T-helper 17 cell (primary cell): ENCODE measurements at regions not wholly inside any gene's neighbourhood (a gene's known extent, or its start where the extent isn't known, plus 50 kb on each side); places are given as distances from the start of the nearest gene placed in this dataset.

Experiments used
- ATAC-seq: fragments of 150-1000 bp; cut with Tn5 transposase; 2 replicates; pipeline ENCODE4 v1.10.0; 2021; ENCODE audit warnings: mild to moderate bottlenecking, moderate library complexity
- DNase-seq, 3 donors: peaks; one replicate each; pipeline versions ENCODE4 v3.0.0 to v3.0.0-alpha.2; 2020 to 2021
- H3K9me3 ChIP-seq: one replicate; pipeline ENCODE4 v1.7.0; 2013; ENCODE audit warnings: low read length, mild to moderate bottlenecking; ENCODE audit not compliant: control insufficient read depth, poor library complexity, severe bottlenecking
- H3K27ac Mint-ChIP-seq: one replicate; pipeline ENCODE4 v1.8.0; 2022; ENCODE audit warnings: mild to moderate bottlenecking, moderate library complexity, mixed read lengths
- H3K27me3 Mint-ChIP-seq: one replicate; pipeline ENCODE4 v1.8.0; 2022; ENCODE audit warnings: mixed read lengths
- H3K36me3 Mint-ChIP-seq: one replicate; pipeline ENCODE4 v1.8.0; 2022; ENCODE audit warnings: low read depth, mixed read lengths
- H3K4me1 Mint-ChIP-seq: one replicate; pipeline ENCODE4 v1.8.0; 2022; ENCODE audit warnings: mild to moderate bottlenecking, mixed read lengths
- H3K4me3 Mint-ChIP-seq: one replicate; pipeline ENCODE4 v1.8.0; 2022; ENCODE audit warnings: mild to moderate bottlenecking, moderate library complexity, mixed read lengths

DNA sequence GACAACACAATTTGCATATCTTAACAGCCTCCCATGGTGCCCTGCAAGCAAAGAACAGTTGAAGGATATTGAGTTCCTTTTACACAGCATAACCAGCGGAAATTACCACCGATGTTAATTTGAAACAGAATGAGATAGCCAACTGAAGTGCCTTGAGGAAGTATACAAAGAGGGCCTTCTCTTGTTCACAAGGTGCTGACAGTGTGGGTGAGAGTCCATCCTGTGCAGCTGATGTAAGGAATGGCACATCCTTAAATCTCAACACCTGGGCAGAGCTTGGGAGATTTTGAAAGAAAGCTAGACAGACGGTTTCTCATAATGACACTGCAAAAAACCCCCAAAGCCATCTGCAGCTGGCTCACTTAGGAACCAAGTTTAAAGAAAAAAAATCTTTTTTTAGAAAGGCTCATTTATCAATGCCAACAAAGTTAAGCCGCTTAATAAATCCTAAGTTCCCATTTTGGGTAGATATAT lies 818.6 kb downstream of the KCNJ2 start:
- Mint-ChIP-seq H3K36me3 (no peaks in the 10 kb centered on the region), H3K27ac (no peak overlapping the region), H3K4me1 (no peaks in the 10 kb centered on the region), H3K27me3 (no peaks in the 10 kb centered on the region), H3K4me3 (no peak overlapping the region)
- no peaks in the 10 kb centered on the region for H3K9me3 ChIP-seq
- DNase-seq (no peak), ATAC-seq (no peak)

DNA sequence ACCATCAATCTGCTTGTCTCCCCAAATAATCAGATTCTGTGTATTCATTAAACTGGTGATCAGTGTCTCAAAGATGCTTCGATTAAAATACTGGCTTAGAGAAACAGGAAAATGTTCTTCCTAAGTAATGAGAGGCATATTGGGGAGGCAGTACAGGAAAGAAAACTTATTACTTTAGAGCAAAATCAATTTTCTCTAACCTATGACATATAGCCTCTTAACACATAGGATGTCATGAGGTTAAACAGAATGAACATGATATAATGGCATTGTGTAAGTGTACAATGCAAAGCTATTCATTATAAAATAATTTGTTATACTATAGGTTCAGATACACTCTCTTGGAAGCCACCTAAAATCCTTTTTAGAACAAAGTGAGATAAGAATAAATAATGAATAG lies 819.3 kb downstream of the KCNJ2 start:
- H3K4me3 Mint-ChIP-seq, result no peak overlapping the region
- no peaks in the 10 kb centered on the region for H3K9me3 ChIP-seq
- H3K27ac Mint-ChIP-seq, result no peak overlapping the region
- no peaks in the 10 kb centered on the region for H3K27me3 Mint-ChIP-seq
- ATAC-seq, result no peak
- H3K4me1 Mint-ChIP-seq, result no peaks in the 10 kb centered on the region
- no peak for DNase-seq
- no peaks in the 10 kb centered on the region for H3K36me3 Mint-ChIP-seq

DNA sequence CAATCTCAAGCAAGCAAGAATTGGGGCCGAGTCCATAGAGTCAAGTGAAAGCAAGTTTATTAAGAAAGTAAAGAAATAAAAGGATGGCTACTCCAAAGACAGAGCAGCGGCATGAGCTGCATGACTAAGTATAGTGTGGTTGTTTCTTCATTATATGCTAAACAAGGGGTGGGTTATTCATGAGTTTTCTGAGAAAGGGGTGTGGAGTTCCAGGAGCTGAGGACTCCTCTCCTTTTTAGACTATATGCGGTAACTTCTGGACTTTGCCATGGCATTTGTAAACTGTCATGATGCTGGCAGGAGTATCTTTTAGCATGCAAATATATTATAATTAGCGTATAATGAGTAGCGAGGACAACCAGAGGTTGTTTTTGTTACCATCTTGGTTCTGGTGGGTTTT lies 819.9 kb downstream of the KCNJ2 start:
- Mint-ChIP-seq H3K27ac (no peak overlapping the region), H3K36me3 (no peaks in the 10 kb centered on the region), H3K27me3 (no peaks in the 10 kb centered on the region), H3K4me1 (no peaks in the 10 kb centered on the region), H3K4me3 (no peak overlapping the region)
- H3K9me3 ChIP-seq, result no peaks in the 10 kb centered on the region
- DNase-seq (no peak), ATAC-seq (no peak)

DNA sequence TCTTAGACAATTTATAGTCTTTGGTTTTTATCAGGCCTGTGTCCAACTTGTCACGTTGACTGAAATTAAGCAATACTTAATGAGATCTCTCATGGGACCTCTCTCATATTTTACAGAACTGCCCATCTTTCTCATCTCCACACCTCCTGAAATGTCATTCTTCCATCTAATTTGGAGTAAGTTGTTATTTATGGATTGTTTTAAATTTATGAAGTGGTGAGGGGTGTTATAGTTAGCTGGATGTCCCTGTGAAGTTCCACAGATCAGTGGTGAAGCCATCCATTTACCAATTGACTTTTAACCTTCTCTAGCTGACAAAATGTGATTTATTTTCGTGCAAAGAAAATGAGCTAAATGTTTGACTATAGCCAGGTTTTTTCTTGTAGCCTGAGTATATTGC lies 824.9 kb downstream of the KCNJ2 start:
- no peak overlapping the region for H3K4me3 Mint-ChIP-seq

DNA sequence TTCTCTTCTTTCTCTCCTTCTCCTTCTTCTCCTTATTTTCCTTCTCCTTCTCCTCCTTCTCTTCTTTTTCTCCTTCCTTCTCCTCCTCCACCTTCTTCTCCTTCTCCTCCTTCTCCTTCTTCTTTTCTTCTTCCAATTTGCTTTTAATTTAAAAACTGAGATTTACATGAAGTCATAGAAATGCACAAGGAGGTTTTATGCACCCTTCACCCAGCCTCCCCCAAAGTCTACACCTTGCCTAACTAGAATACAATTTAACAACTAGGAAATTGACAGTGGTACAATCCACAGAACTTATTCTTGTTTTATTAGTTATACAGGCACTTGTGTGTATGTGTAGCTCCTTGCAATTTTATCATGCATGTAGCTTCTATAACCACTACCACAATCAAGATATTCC lies 826.7 kb downstream of the KCNJ2 start:
- Mint-ChIP-seq H3K27ac (no peak overlapping the region), H3K27me3 (no peaks in the 10 kb centered on the region), H3K4me3 (no peak overlapping the region)

More for the DNA sequence above, 824.9 kb downstream of the KCNJ2 start:
- no peaks in the 10 kb centered on the region for H3K4me1 Mint-ChIP-seq
- no peak overlapping the region for H3K27ac Mint-ChIP-seq
- no peaks in the 10 kb centered on the region for H3K9me3 ChIP-seq
- no peak for ATAC-seq
- H3K27me3 Mint-ChIP-seq, result no peaks in the 10 kb centered on the region
- H3K36me3 Mint-ChIP-seq, result no peaks in the 10 kb centered on the region
- no peak for DNase-seq

DNA sequence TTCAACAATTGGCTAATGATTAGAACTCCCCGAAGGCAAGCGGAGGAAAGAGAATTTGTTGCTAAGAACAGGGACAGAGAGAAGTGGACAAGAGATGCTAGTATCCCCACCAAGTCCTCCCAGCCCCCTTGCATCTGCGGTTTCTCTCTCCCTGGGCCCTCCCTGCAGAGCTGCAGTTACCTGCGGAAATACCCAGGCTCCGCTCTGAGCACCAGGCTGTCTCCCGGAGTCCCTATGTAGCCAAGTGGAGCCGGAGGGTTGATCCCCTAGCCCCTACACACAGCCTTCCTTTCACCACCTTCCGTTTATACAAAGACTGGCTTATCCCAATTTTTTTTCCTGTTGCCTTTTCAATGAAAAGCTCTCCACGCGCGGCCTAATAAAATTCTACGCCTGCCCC lies 834.4 kb downstream of the KCNJ2 start:
- no peak overlapping the region for H3K4me3 Mint-ChIP-seq
- DNase-seq, result no peak
- no peaks in the 10 kb centered on the region for H3K9me3 ChIP-seq
- no peak for ATAC-seq
- no peaks in the 10 kb centered on the region for H3K27me3 Mint-ChIP-seq
- no peak overlapping the region for H3K27ac Mint-ChIP-seq
- no peaks in the 10 kb centered on the region for H3K4me1 Mint-ChIP-seq
- no peaks in the 10 kb centered on the region for H3K36me3 Mint-ChIP-seq

More for the DNA sequence above, 826.7 kb downstream of the KCNJ2 start:
- DNase-seq (no peak), ATAC-seq (no peak)
- H3K9me3 ChIP-seq, result no peaks in the 10 kb centered on the region
- H3K36me3 Mint-ChIP-seq, result no peaks in the 10 kb centered on the region
- H3K4me1 Mint-ChIP-seq, result no peaks in the 10 kb centered on the region

DNA sequence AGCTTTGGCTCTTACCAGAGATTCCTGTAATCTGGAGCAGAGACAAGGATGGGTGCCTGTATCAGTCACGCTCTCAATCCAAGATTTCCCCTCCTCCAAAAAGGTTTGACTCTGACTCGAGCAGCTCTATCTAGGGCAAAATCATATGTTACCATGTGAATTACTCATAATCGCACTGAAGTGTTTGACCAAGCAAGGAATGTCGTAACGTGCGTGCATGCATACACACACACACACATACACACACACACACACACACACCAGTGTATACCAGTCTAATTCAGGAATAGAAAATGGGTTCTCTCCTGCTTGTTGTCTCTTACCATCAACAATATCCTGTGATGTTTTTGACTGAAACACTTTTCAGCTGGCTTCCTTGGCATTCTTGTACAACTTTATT lies 835.1 kb downstream of the KCNJ2 start:
- Mint-ChIP-seq H3K27me3 (no peaks in the 10 kb centered on the region), H3K4me3 (no peak overlapping the region), H3K36me3 (no peaks in the 10 kb centered on the region), H3K27ac (no peak overlapping the region), H3K4me1 (no peaks in the 10 kb centered on the region)
- DNase-seq, result no peak
- no peak for ATAC-seq
- no peaks in the 10 kb centered on the region for H3K9me3 ChIP-seq

DNA sequence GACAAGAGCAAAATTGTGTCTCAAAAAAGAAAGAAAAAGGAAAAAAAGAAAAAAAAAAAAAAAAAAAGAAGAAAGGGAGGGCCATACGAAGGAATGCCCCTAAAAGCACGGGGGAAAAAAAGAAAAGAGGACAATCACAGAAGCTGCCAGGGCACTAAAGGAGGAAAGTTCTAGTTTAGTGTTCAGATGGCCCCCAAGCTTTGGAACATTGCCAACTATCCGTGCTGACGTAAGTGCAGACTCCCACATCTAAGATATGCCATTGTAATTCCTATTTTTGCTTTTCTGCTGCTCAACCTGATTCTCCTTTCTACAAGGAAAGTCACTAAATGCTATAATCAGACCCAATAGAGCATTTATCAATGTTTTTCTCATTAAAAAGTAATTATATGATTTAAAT lies 842.1 kb downstream of the KCNJ2 start:
- Mint-ChIP-seq H3K27me3 (no peaks in the 10 kb centered on the region), H3K27ac (no peak overlapping the region), H3K4me3 (no peak overlapping the region), H3K4me1 (no peaks in the 10 kb centered on the region), H3K36me3 (no peaks in the 10 kb centered on the region)
- ATAC-seq (no peak), DNase-seq (no peak)
- H3K9me3 ChIP-seq, result no peaks in the 10 kb centered on the region

DNA sequence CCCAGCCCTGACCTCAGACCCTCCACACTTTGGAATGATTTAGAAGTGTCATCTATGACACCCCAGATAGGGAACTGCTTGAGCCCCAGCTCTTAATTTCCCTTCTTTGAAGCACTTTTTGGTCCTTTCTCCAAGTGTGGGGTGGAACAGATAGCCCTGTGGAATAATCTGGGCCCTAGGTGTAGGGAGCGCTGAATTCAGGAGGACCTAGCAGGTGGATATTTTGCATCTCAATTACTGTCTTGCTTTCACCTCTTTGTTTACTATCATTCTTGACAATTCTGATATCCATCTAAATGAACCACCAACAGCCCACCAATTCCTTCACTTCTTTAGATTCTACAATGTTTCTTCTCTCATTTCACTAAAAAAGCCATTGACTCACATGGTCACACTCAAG lies 850.4 kb downstream of the KCNJ2 start:
- ATAC-seq, result no peak
- Mint-ChIP-seq H3K4me1 (no peaks in the 10 kb centered on the region), H3K27ac (no peak overlapping the region), H3K36me3 (no peaks in the 10 kb centered on the region), H3K4me3 (no peak overlapping the region), H3K27me3 (no peaks in the 10 kb centered on the region)
- no peaks in the 10 kb centered on the region for H3K9me3 ChIP-seq
- no peak for DNase-seq

DNA sequence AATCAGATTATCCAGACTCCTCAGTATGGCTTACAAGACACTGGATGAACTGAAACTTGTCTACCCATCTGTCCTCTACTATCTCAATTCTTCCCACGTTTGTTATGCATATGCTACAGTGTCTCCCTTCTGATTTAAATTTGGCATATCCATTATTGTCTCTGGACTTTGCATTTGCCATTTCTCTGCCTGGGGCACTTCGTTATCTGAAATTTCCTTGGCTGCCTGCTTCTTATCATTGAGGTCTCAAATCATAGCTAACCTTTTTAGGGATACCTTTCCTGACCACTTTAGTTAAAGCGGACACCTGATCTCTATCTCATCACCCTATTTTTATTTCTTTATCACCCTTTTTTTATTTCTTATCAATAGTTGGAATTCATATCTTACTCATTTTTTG lies 853.4 kb downstream of the KCNJ2 start:
- no peaks in the 10 kb centered on the region for H3K36me3 Mint-ChIP-seq
- H3K27ac Mint-ChIP-seq, result no peak overlapping the region
- ATAC-seq (no peak), DNase-seq (no peak)
- H3K9me3 ChIP-seq, result no peaks in the 10 kb centered on the region
- H3K4me3 Mint-ChIP-seq, result no peak overlapping the region
- no peaks in the 10 kb centered on the region for H3K4me1 Mint-ChIP-seq
- H3K27me3 Mint-ChIP-seq, result no peaks in the 10 kb centered on the region

DNA sequence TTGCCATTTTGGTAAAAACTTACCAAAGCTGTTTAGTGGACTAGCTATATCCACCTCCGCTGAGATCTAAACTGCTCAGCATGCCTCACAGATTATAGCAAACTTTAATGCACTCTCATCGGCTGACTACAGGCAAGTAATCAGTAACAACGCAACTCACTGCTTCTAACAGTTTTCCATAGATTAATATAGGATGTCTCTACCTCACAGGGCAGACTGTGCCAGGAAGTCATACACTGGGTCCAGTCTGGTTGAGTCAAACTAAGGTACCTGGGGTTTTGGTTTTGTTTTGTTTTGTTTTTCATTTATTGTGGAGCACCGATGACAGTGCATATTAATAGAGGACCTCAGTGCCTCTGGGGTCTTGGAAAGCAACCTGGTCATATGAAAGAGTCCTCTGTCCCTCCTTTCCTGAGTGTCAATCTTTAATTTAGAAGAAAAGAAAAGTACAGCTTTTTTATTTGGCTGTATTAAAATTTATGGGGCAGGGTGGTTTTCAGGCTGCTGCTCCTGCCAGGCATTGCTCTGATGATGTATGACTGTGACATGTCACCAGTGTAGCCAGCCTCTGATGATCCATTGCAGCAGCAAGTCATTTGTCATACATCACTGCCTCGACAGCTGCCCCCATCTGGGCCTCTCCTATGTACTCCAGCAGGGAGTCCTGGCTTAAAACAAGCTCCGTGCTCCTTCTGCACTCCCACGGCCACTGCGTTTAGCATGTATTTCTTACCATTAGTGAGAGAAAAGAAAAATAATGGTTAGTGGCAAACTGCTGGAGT lies 854.1 kb downstream of the KCNJ2 start:
- H3K9me3 ChIP-seq, result no peaks in the 10 kb centered on the region
- H3K36me3 Mint-ChIP-seq, result no peaks in the 10 kb centered on the region
- no peak for DNase-seq
- no peaks in the 10 kb centered on the region for H3K4me1 Mint-ChIP-seq
- no peak for ATAC-seq
- H3K27ac Mint-ChIP-seq, result no peak overlapping the region
- H3K4me3 Mint-ChIP-seq, result no peak overlapping the region
- no peaks in the 10 kb centered on the region for H3K27me3 Mint-ChIP-seq

DNA sequence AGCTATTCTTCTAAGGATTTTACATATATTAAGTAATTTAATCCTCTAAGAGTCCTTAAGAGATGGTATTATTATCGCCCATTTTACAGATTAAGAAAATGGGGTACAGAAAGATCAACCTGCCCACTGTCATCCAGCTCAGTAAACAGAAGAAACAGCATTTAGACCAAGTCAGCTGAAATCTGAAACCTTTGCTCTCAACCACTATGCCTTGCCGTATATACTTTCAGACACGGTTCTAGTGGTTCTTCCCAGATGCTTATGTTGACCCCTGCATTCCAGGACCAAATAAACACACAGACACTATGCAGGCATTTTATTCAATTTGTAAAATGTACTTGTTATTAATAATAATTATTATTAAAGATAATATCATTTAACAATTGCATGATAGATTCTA lies 854.8 kb downstream of the KCNJ2 start:
- no peak for DNase-seq
- no peak overlapping the region for H3K27ac Mint-ChIP-seq
- no peak overlapping the region for H3K4me3 Mint-ChIP-seq
- H3K9me3 ChIP-seq, result no peaks in the 10 kb centered on the region
- ATAC-seq, result no peak
- H3K4me1 Mint-ChIP-seq, result no peaks in the 10 kb centered on the region
- no peaks in the 10 kb centered on the region for H3K36me3 Mint-ChIP-seq
- no peaks in the 10 kb centered on the region for H3K27me3 Mint-ChIP-seq

DNA sequence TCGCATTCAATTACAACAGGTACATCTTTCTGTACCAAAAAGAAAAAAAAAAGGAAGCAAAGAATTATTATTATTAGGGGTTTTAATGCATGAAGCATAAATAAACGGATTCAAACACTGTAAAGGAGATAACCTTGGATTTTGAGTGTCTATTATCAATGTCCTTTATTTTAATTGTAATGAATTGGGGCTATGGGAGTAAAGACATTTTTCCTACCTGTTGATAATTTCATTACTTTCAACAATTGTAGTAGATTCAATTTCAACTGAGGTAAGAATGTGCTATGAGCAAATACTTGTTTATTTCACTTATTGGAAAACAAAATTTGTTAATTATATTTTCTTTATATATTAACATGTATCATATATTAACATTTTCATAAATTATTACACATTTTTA lies 855.6 kb downstream of the KCNJ2 start:
- H3K36me3 Mint-ChIP-seq, result no peaks in the 10 kb centered on the region
- no peak for DNase-seq
- no peaks in the 10 kb centered on the region for H3K9me3 ChIP-seq
- no peak overlapping the region for H3K27ac Mint-ChIP-seq
- H3K27me3 Mint-ChIP-seq, result no peaks in the 10 kb centered on the region
- no peak overlapping the region for H3K4me3 Mint-ChIP-seq
- ATAC-seq, result no peak
- H3K4me1 Mint-ChIP-seq, result no peaks in the 10 kb centered on the region

DNA sequence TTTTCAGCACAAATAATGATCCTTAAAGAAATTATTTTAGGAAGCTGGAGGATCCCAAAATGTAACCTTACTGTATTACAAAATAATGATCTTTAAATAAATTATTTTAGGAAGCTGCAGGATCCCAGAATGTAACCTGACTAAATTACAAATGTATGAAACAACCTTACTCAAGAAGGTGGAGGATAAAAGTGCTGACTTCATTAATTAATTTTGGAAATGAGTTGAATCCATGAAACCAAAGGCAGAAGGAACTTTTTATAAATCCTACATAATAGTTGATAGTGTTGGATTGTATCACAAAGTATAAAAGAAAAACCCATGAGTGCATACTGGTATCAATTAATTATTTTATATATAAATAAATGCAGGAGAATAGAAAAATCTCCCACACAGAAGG lies 859.9 kb downstream of the KCNJ2 start:
- no peaks in the 10 kb centered on the region for H3K9me3 ChIP-seq
- H3K36me3 Mint-ChIP-seq, result no peaks in the 10 kb centered on the region
- DNase-seq, result no peak
- no peak for ATAC-seq
- no peaks in the 10 kb centered on the region for H3K27me3 Mint-ChIP-seq
- no peak overlapping the region for H3K27ac Mint-ChIP-seq
- no peak overlapping the region for H3K4me3 Mint-ChIP-seq
- H3K4me1 Mint-ChIP-seq, result no peaks in the 10 kb centered on the region
